NCI-H1417 treated with DMSO at 0.1 percent for 48 hours (cell line): ENCODE measurements at regions not wholly inside any gene's neighbourhood (a gene's known extent, or its start where the extent isn't known, plus 50 kb on each side); places are given as distances from the start of the nearest gene placed in this dataset.
"Not testable (repeated sequence)": the region's sequence is repeated elsewhere in the genome, so short reads cannot be mapped to it uniquely, and the experiment has no call there.

Experiments used
- DNase-seq: peaks from one replicate; lab custom pipeline; 2025; lab: John Stamatoyannopoulos, UW

GRCh38 chr10:53650794-53651193 is 878.2 kb upstream of the MBL2 start:
- no peak for DNase-seq

- DNase-seq = not testable (repeated sequence)
Measured at GRCh38 chr10:53647221-53647620, 874.6 kb upstream of the MBL2 start.

- DNase-seq = no peak
Measured at GRCh38 chr10:53646525-53646924, 873.9 kb upstream of the MBL2 start.

GRCh38 chr10:53645951-53646350 is 873.4 kb upstream of the MBL2 start:
- no peak for DNase-seq

- DNase-seq = no peak
Measured at GRCh38 chr10:53638006-53638405, 865.4 kb upstream of the MBL2 start.

GRCh38 chr10:53624722-53625121 is 852.1 kb upstream of the MBL2 start:
- no peak for DNase-seq

- no peak for DNase-seq
Measured at GRCh38 chr10:53622201-53622600, 849.6 kb upstream of the MBL2 start.

- no peak for DNase-seq
Measured at GRCh38 chr10:53619671-53620070, 847.1 kb upstream of the MBL2 start.

- no peak for DNase-seq
Measured at GRCh38 chr10:53607691-53608090, 835.1 kb upstream of the MBL2 start.

GRCh38 chr10:53606981-53607380 is 834.4 kb upstream of the MBL2 start:
- DNase-seq = no peak

GRCh38 chr10:53601260-53601875 is 828.8 kb upstream of the MBL2 start:
- DNase-seq = peak; percentile 11

- DNase-seq = no peak
Measured at GRCh38 chr10:53598914-53599313, 826.3 kb upstream of the MBL2 start.

- no peak for DNase-seq
Measured at GRCh38 chr10:53597835-53598251, 825.3 kb upstream of the MBL2 start.

GRCh38 chr10:53580465-53580864 is 807.9 kb upstream of the MBL2 start:
- no peak for DNase-seq

GRCh38 chr10:53579773-53580172 is 807.2 kb upstream of the MBL2 start:
- no peak for DNase-seq

- no peak for DNase-seq
Measured at GRCh38 chr10:53574024-53574423, 801.4 kb upstream of the MBL2 start.

GRCh38 chr10:53573498-53573897 is 800.9 kb upstream of the MBL2 start:
- no peak for DNase-seq

- no peak for DNase-seq
Measured at GRCh38 chr10:53572799-53573198, 800.2 kb upstream of the MBL2 start.

- no peak for DNase-seq
Measured at GRCh38 chr10:53570221-53570620, 797.6 kb upstream of the MBL2 start.

- DNase-seq = no peak
Measured at GRCh38 chr10:53569455-53569854, 796.9 kb upstream of the MBL2 start.

GRCh38 chr10:53548664-53549063 is 776.1 kb upstream of the MBL2 start:
- DNase-seq = no peak

- DNase-seq = no peak
Measured at GRCh38 chr10:53547364-53547763, 774.8 kb upstream of the MBL2 start.

- DNase-seq = no peak
Measured at GRCh38 chr10:53543410-53543809, 770.8 kb upstream of the MBL2 start.

- no peak for DNase-seq
Measured at GRCh38 chr10:53537508-53537907, 764.9 kb upstream of the MBL2 start.

- no peak for DNase-seq
Measured at GRCh38 chr10:53536322-53536721, 763.7 kb upstream of the MBL2 start.
